AG09309 (cell line): ENCODE measurements at regions not wholly inside any gene's neighbourhood (a gene's known extent, or its start where the extent isn't known, plus 50 kb on each side); places are given as distances from the start of the nearest gene placed in this dataset.
"Not testable (repeated sequence)": the region's sequence is repeated elsewhere in the genome, so short reads cannot be mapped to it uniquely, and the experiment has no call there.

Experiments used
- DNase-seq: peaks from one replicate; pipeline ENCODE4 v3.0.0-alpha.2; 2010; ENCODE audit warnings: low read depth
- H3K4me3 ChIP-seq: 2 replicates; pipeline ENCODE4 v1.5.1; 2011; ENCODE audit warnings: mild to moderate bottlenecking, low read depth, low read length, moderate library complexity; ENCODE audit not compliant: control insufficient read depth
- TF ChIP-seq, protein P1 (sequence below): IDR thresholded peaks from 2 replicates; pipeline ENCODE4 v1.5.1; 2011; ENCODE audit warnings: mild to moderate bottlenecking, low read depth, low read length, inconsistent platforms; ENCODE audit not compliant: insufficient read depth, control insufficient read depth; ENCODE audit errors: missing control alignments

DNA sequence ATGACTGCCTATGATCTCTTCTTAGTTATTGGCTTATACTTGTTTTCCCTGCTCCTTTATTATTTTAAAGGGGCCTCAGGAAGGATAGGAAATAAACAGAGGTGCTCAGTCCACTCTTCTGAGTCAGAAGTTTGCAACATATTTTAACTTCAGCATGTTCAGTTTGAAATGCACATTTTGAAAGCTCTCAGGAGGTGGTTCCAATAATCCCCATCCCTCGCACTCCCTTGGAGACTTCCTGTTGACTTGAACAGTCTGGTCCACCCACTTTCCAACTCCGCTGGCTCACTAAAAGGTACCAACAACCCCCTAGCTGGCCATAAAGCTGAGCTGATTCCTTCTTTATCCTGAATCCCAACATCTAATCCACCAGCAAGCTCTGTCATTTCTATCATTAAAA lies 78.3 kb upstream of the DUSP21 start:
- H3K4me3 ChIP-seq, result no peak overlapping the region
- TF ChIP-seq, protein P1, sequence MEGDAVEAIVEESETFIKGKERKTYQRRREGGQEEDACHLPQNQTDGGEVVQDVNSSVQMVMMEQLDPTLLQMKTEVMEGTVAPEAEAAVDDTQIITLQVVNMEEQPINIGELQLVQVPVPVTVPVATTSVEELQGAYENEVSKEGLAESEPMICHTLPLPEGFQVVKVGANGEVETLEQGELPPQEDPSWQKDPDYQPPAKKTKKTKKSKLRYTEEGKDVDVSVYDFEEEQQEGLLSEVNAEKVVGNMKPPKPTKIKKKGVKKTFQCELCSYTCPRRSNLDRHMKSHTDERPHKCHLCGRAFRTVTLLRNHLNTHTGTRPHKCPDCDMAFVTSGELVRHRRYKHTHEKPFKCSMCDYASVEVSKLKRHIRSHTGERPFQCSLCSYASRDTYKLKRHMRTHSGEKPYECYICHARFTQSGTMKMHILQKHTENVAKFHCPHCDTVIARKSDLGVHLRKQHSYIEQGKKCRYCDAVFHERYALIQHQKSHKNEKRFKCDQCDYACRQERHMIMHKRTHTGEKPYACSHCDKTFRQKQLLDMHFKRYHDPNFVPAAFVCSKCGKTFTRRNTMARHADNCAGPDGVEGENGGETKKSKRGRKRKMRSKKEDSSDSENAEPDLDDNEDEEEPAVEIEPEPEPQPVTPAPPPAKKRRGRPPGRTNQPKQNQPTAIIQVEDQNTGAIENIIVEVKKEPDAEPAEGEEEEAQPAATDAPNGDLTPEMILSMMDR, result no peak

DNA sequence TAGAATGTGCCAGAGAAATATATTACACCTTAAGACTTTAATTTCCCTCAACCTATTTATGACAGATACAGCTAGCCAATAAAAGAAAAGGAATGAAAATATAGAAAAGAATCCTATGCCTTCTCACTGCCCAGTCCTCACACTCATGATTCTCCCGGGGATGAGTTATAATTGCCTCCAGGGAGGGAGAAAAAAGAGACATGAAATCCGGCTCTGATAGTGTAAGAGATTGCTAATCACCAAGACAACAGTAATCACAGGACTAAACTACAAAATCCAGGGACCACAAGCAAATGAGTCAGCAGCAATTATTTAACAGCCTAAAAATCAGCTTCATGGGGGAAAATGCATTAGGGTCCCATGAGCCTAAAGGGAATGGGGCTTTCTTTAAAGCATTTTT lies 95.9 kb upstream of the DUSP21 start:
- DNase-seq, result no peak
- TF ChIP-seq, protein P1, result no peak

More for the DNA sequence above, 78.3 kb upstream of the DUSP21 start:
- no peak for DNase-seq

DNA sequence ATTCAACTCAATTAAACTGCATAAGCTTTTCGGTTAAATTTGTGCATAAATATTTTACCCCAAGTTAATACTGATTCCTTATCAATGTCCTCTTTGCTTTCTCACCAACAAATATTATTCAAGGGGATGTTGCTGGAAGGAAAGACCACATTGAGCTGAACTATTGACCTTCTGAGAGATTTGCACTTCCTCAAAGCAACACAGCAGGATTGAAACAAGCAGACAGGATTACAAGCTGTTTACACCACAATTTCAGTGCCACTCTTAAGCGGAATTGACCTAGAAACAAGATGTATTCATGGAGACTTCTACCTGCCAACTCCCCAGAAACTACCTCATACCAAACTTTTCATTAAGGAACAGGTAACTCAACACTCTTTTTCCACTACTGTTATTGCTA lies 96.5 kb upstream of the DUSP21 start:
- no peak for DNase-seq
- TF ChIP-seq, protein P1, result no peak
- no peak overlapping the region for H3K4me3 ChIP-seq

More for the DNA sequence above, 95.9 kb upstream of the DUSP21 start:
- no peak overlapping the region for H3K4me3 ChIP-seq

DNA sequence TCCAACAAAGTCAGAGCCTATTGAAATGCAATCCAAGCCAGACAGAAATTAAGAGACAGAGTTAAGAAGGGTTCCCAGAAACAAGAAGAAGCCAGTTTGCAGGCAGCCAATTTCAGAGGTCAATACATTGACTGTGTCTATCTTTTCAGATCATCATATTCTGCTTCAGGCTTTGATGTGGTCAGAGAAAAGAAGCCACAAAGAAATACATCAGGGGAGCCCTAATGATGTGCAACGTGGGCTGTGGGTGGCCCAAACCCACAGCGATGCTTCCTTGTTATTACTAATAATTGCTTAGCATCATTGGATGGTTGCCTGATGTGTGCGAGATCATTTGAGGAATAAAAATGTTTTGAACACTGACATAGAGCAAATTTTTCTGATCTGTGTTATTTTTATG lies 99.0 kb upstream of the DUSP21 start:
- TF ChIP-seq, protein P1, result no peak
- H3K4me3 ChIP-seq, result no peak overlapping the region
- no peak for DNase-seq

DNA sequence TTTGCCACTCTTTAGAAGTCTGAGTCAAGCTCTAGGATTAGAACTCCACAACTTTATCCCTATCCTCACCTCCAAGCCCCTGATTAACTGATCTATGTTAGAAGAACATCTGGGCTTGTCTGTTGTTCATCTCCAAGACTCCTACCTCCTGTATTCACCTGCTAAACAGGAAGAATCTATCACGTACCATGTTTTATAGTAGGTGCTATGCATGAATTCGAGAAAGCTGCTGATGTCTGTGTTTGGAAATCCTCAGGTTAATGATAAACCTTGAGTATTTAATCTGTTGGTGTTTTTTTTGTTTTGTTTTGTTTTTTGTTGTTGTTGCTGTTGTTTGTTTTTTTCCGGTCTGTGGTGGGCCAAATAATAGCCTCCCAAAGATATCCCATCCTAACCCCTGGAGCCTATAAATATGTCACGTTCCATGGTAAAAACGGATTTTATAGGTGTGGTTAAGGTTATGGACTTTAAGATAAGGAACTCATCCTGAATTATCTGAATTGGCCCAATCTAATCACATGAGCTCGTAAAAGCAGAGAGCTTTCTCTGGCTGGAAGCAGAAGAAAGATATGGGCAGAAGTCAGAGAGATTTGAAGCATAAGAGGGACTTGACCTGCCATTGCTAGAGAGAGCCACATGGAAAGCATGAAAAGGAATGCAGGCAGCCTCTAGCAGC lies 101.2 kb upstream of the DUSP21 start:
- no peak overlapping the region for H3K4me3 ChIP-seq
- TF ChIP-seq, protein P1, result no peak
- DNase-seq, result no peak

DNA sequence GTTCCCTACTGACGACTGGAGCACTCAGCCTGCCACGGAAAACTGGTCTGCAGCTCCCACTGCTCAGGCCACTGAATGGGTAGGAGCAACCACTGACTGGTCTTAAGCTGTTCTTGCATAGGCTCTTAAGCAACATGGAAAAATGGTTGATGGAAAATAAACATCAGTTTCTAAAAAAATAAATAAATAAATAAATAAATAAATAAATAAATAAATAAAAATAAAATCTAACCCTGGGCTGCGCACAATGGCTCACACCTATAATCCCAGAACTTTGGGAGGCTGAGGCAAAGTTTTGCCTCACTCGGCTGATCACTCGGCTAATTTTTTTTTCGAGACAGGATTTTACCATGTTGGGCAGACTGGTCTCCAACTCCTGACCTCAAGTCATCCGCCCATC lies 102.0 kb upstream of the DUSP21 start:
- H3K4me3 ChIP-seq, DNase-seq: not testable (repeated sequence)

DNA sequence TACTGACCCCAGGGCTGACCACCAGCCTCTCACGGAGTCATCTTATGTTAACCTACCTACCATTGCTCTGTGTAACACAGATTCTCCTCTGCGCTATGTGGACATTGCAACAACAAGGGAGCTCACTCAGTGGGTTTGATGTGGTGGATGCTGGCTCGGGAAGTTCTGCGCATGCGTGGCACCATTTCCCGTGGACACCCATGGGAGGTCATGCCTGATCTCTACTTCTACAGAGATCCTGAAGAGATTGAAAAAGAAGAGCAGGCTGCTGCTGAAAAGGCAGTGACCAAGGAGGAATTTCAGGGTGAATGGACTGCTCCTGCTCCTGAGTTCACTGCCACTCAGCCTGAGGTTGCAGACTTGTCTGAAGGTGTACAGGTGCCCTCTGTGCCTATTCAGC lies 102.4 kb upstream of the DUSP21 start:
- not testable (repeated sequence) for DNase-seq, H3K4me3 ChIP-seq

DNA sequence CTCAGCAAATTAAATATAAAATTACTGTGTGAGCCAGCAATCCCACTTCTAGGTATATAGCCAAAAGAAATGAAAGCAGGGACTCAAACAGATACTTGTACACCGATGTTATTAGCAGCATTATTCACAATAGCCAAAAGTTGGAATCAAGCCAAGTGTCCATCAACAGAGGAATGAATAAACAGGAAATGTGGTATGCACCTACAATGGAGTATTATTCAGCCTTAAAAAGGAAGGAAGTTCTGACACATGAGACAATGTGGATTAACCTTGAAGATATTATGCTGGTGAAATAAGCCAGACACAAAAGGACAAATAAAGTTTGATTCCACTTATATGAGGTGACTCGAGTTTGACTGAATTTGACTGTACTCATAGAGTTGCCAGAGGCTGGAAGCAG lies 108.3 kb upstream of the DUSP21 start:
- no peak overlapping the region for H3K4me3 ChIP-seq
- no peak for DNase-seq
- TF ChIP-seq, protein P1, result no peak
